HCT116 (cell line): ENCODE measurements at regions not wholly inside any gene's neighbourhood (a gene's known extent, or its start where the extent isn't known, plus 50 kb on each side); places are given as distances from the start of the nearest gene placed in this dataset.

Source experiments
- ATAC-seq: fragments of 200-7000 bp; cut with Tn5 transposase; 2 replicates; pipeline ENCODE4 v1.9.1; 2020; ENCODE audit warnings: mild to moderate bottlenecking, moderate library complexity
- BruUV-seq: library from RNA; stranded (reverse); fragments of 400-500 nt; replicated peaks from 2 replicates; lab custom pipeline; 2021; lab: Mats Ljungman, UMichigan
- CTCF ChIA-PET: fragments of 300-600 bp; sonication (Branson Sonifier 250); formaldehyde crosslinking; loops from one replicate; lab custom pipeline; 2021; ENCODE audit warnings: antibody characterized with exemption; lab: Charles Lee
- POLR2A ChIA-PET: fragments of 300-600, 350-600 bp; sonication (Branson Sonifier 250); formaldehyde crosslinking; loops from one replicate; lab custom pipeline; 2021; ENCODE audit warnings: antibody characterized with exemption; lab: Charles Lee
- RAD21 ChIA-PET, 2 experiments: fragments of 300-600 bp; sonication (Branson Sonifier 250); formaldehyde crosslinking; loops; one replicate each; lab custom pipeline; 2023; ENCODE audit warnings: low total read pairs in 2 of 2; ENCODE audit not compliant: uncharacterized antibody in 2 of 2, unreplicated experiment in 2 of 2, low non-redundant PET in 1 of 2; lab: Charles Lee
- DNase-seq: peaks from one replicate; pipeline ENCODE4 v3.0.0-alpha.2; 2010; ENCODE audit warnings: low read depth, low spot score
- H2AFZ ChIP-seq: fragments of 200-600 bp; shearing (Covaris generic), sonication (generic); 2 replicates; pipeline ENCODE4 v1.6.1; 2017; ENCODE audit warnings: low read depth, mixed run types, mixed read lengths, antibody characterized with exemption, low read length; ENCODE audit not compliant: poor library complexity, severe bottlenecking
- H3K27ac ChIP-seq: 2 replicates; pipeline ENCODE4 v1.5.1; 2012; ENCODE audit warnings: low read depth, low read length
- H3K27me3 ChIP-seq: fragments of 200-600 bp; sonication (generic); 2 replicates; pipeline ENCODE4 v1.6.1; 2016; ENCODE audit warnings: mixed run types, low read length, mixed read lengths; ENCODE audit not compliant: insufficient read depth
- H3K36me3 ChIP-seq, 2 experiments: fragments of 200-500 bp in 1 of 2; fragments of 200-600 bp in 1 of 2; sonication (Bioruptor generic) in 1 of 2; sonication (generic) in 1 of 2; 2 replicates each; pipeline versions ENCODE4 v1.5.1 to v1.6.1; 2014 to 2016; ENCODE audit warnings: low read length in 2 of 2, inconsistent platforms in 1 of 2, mixed read lengths in 1 of 2, mixed run types in 1 of 2; ENCODE audit not compliant: insufficient read depth in 2 of 2, control insufficient read depth in 1 of 2
- H3K4me1 ChIP-seq, 2 experiments: fragments of 200-600 bp in 1 of 2; sonication (generic) in 1 of 2; 2 replicates each; pipeline versions ENCODE4 v1.5.1 to v1.6.1; 2012 to 2017; ENCODE audit warnings: low read length in 2 of 2, inconsistent platforms in 1 of 2, mild to moderate bottlenecking in 1 of 2, mixed read lengths in 1 of 2, mixed run types in 1 of 2, moderate library complexity in 1 of 2; ENCODE audit not compliant: insufficient read depth in 2 of 2, control insufficient read depth in 1 of 2
- H3K4me2 ChIP-seq: fragments of 200-600 bp; sonication (generic); 2 replicates; pipeline ENCODE4 v1.6.1; 2017; ENCODE audit warnings: mixed run types, low read length, mixed read lengths
- H3K4me3 ChIP-seq, 2 experiments: fragments of 200-600 bp in 1 of 2; sonication (generic) in 1 of 2; replicated peaks in 1 of 2; 2 replicates each; pipeline ENCODE4 v1.5.1; 2011 to 2016; ENCODE audit warnings: low read length in 2 of 2, control low read depth in 1 of 2, low read depth in 1 of 2, mild to moderate bottlenecking in 1 of 2, mixed read lengths in 1 of 2, mixed run types in 1 of 2
- H3K79me2 ChIP-seq: fragments of 200-600 bp; sonication (generic); 2 replicates; pipeline ENCODE4 v1.6.1; 2017; ENCODE audit warnings: mild to moderate bottlenecking, mixed run types, low read length, moderate library complexity, mixed read lengths; ENCODE audit not compliant: insufficient read depth
- H3K9ac ChIP-seq: fragments of 200-600 bp; sonication (generic); 2 replicates; pipeline ENCODE4 v1.6.1; 2016; ENCODE audit warnings: low read length, mixed read lengths
- H3K9me2 ChIP-seq: fragments of 200-600 bp; sonication (generic), shearing (Covaris generic); 2 replicates; pipeline ENCODE4 v1.6.1; 2017; ENCODE audit warnings: mixed run types, mild to moderate bottlenecking, moderate library complexity; ENCODE audit not compliant: insufficient read depth
- H3K9me3 ChIP-seq, 2 experiments: fragments of 200-500 bp in 1 of 2; fragments of 200-600 bp in 1 of 2; sonication (Bioruptor generic) in 1 of 2; sonication (generic) in 1 of 2; 2 replicates each; pipeline ENCODE4 v1.6.1; 2014 to 2017; ENCODE audit warnings: low read length in 2 of 2, mixed read lengths in 2 of 2, inconsistent platforms in 1 of 2, low read depth in 1 of 2, mild to moderate bottlenecking in 1 of 2, mixed run types in 1 of 2, moderate library complexity in 1 of 2; ENCODE audit not compliant: control insufficient read depth in 1 of 2, insufficient read depth in 1 of 2
- H4K20me1 ChIP-seq: fragments of 200-600 bp; sonication (generic), shearing (Covaris generic); 2 replicates; pipeline ENCODE4 v1.6.1; 2017; ENCODE audit warnings: mixed run types, mild to moderate bottlenecking, moderate library complexity; ENCODE audit not compliant: insufficient read depth
- CBX3 ChIP-seq: IDR thresholded peaks from 2 replicates; pipeline ENCODE4 v1.6.1; 2012; ENCODE audit warnings: low read depth
- CEBPB ChIP-seq: IDR thresholded peaks from 2 replicates; pipeline ENCODE4 v1.6.1; 2012; ENCODE audit warnings: low read depth
- EGR1 ChIP-seq: IDR thresholded peaks from 2 replicates; pipeline ENCODE4 v1.6.1; 2012; ENCODE audit warnings: low read depth
- ELF1 ChIP-seq: IDR thresholded peaks from 2 replicates; pipeline ENCODE4 v1.6.1; 2012; ENCODE audit warnings: low read depth, borderline replicate concordance
- EZH2 ChIP-seq: fragments of 200-600 bp; sonication (generic); IDR thresholded peaks from 2 replicates; pipeline ENCODE4 v1.6.1; 2017; ENCODE audit warnings: antibody characterized with exemption, mixed run types
- JUND ChIP-seq: IDR thresholded peaks from 2 replicates; pipeline ENCODE4 v1.6.1; 2012
- POLR2A ChIP-seq: IDR thresholded peaks from 2 replicates; pipeline ENCODE4 v1.7.0; 2011; ENCODE audit warnings: borderline replicate concordance; ENCODE audit not compliant: insufficient read depth, insufficient read length; ENCODE audit errors: extremely low read depth
- POLR2AphosphoS5 ChIP-seq: IDR thresholded peaks from 2 replicates; pipeline ENCODE4 v1.6.1; 2011; ENCODE audit warnings: mild to moderate bottlenecking, low read depth, low read length, moderate library complexity
- SIN3A ChIP-seq: IDR thresholded peaks from 2 replicates; pipeline ENCODE4 v1.6.1; 2012; ENCODE audit warnings: low read depth
- SP1 ChIP-seq: IDR thresholded peaks from 2 replicates; pipeline ENCODE4 v1.6.1; 2012; ENCODE audit warnings: low read depth
- SRF ChIP-seq: IDR thresholded peaks from 2 replicates; pipeline ENCODE4 v1.6.1; 2012; ENCODE audit warnings: low read depth
- TCF7L2 ChIP-seq: IDR thresholded peaks from 2 replicates; pipeline ENCODE4 v1.7.0; 2011; ENCODE audit warnings: borderline replicate concordance, inconsistent platforms; ENCODE audit not compliant: insufficient read depth, insufficient read length; ENCODE audit errors: extremely low read depth
- YY1 ChIP-seq: IDR thresholded peaks from 2 replicates; pipeline ENCODE4 v1.6.1; 2011; ENCODE audit warnings: low read length, low read depth, moderate library complexity, mild to moderate bottlenecking; ENCODE audit not compliant: insufficient replicate concordance; ENCODE audit errors: extremely low read depth
- ZFX ChIP-seq: fragments of 450-650 bp; IDR thresholded peaks from 2 replicates; pipeline ENCODE4 v1.6.1; 2017
- ZNF274 ChIP-seq: fragments of 200-500 bp; sonication (Bioruptor generic); IDR thresholded peaks from 2 replicates; pipeline ENCODE4 v1.6.1; 2014; ENCODE audit warnings: mild to moderate bottlenecking, low read depth, low read length, inconsistent platforms
- intact Hi-C: fragments of 100-400 bp; cut with micrococcal nuclease; formaldehyde crosslinking; loops from 2 replicates; pipeline ENCODE4 v1.10.0; 2022
- TF ChIP-seq, protein P1 (sequence below): IDR thresholded peaks from 2 replicates; pipeline ENCODE4 v1.6.1; 2012
- TF ChIP-seq, protein P2 (sequence below), 3 experiments: fragments of 200-600 bp in 1 of 3; sonication (generic) in 1 of 3; IDR thresholded peaks in 2 of 3; conservative IDR thresholded peaks in 1 of 3; 2 replicates each; pipeline ENCODE4 v1.5.1; 2012 to 2017; ENCODE audit warnings: low read depth in 2 of 3, low read length in 2 of 3, antibody characterized with exemption in 1 of 3, borderline replicate concordance in 1 of 3, control low read depth in 1 of 3, mild to moderate bottlenecking in 1 of 3, mixed read lengths in 1 of 3, mixed run types in 1 of 3, moderate library complexity in 1 of 3; ENCODE audit not compliant: insufficient read depth in 1 of 3
- TF ChIP-seq, protein P3 (sequence below): IDR thresholded peaks from 2 replicates; pipeline ENCODE4 v1.6.1; 2012; ENCODE audit warnings: low read depth
- TF ChIP-seq, protein P4 (sequence below): IDR thresholded peaks from 2 replicates; pipeline ENCODE4 v1.6.1; 2011; ENCODE audit warnings: mild to moderate bottlenecking, low read length, moderate library complexity; ENCODE audit not compliant: insufficient replicate concordance; ENCODE audit errors: extremely low read depth
- TF ChIP-seq, protein P5 (sequence below): IDR thresholded peaks from 2 replicates; pipeline ENCODE4 v1.6.1; 2012

DNA sequence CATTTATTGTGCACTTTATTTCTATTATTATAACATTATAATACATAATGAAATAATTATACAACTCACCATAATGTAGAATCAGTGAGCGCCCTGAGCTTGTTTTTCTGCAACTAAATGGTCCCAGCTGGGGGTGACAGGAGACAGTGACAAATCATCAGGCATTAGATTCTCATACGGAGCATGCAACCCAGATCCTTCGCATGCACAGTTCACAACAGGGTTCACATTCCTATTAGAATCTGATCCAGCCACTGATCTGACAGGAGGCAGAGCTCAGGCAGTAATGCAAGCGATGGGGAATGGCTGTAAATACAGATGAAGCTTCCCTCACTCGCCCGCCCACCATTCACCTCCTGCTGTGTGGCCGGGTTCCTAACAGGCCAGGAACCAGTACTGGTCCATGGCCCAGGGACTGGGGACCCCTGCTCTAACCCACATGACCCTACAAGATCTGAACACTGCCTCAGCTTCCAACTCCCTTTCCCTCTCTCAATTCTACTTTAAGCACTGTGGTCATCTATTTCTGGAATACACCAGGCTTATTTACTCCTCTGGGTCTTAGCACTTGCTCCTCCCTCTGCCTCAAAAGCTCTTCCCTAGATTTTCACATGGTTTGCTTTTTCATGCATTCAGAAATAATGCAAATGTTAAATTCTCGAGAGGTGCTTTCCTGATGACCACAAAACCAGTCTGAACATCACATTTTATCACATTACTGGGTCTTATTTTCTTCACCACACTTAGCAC, 166.8 kb upstream of the HCCS start:
- CTCF ChIA-PET, result no interaction called here
- no peaks in the 10 kb centered on the region for H3K79me2 ChIP-seq
- ATAC-seq, result no peak
- no peaks in the 10 kb centered on the region for H3K9me3 ChIP-seq
- H3K4me2 ChIP-seq, result no peak overlapping the region
- DNase-seq, result no peak
- no peak overlapping the region for H3K4me3 ChIP-seq
- H3K27me3 ChIP-seq, result no peaks in the 10 kb centered on the region
- no TSS peak for BruUV-seq
- H3K4me1 ChIP-seq, result peaks cover 0 to 5% of the 10 kb centered on the region in 2 experiments; a peak in 1 of 4 replicates
- intact Hi-C loops, result no loop called here
- no peaks in the 10 kb centered on the region for H3K9me2 ChIP-seq
- POLR2A ChIA-PET, result no interaction called here
- no peaks in the 10 kb centered on the region for H4K20me1 ChIP-seq
- RAD21 ChIA-PET, result no interaction called here
- H3K27ac ChIP-seq, result no peak overlapping the region
- no peak for TF ChIP-seq POLR2AphosphoS5
- no peak for TF ChIP-seq EZH2
- TF ChIP-seq, protein P1, sequence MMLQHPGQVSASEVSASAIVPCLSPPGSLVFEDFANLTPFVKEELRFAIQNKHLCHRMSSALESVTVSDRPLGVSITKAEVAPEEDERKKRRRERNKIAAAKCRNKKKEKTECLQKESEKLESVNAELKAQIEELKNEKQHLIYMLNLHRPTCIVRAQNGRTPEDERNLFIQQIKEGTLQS, result no peak
- TF ChIP-seq, protein P2, sequence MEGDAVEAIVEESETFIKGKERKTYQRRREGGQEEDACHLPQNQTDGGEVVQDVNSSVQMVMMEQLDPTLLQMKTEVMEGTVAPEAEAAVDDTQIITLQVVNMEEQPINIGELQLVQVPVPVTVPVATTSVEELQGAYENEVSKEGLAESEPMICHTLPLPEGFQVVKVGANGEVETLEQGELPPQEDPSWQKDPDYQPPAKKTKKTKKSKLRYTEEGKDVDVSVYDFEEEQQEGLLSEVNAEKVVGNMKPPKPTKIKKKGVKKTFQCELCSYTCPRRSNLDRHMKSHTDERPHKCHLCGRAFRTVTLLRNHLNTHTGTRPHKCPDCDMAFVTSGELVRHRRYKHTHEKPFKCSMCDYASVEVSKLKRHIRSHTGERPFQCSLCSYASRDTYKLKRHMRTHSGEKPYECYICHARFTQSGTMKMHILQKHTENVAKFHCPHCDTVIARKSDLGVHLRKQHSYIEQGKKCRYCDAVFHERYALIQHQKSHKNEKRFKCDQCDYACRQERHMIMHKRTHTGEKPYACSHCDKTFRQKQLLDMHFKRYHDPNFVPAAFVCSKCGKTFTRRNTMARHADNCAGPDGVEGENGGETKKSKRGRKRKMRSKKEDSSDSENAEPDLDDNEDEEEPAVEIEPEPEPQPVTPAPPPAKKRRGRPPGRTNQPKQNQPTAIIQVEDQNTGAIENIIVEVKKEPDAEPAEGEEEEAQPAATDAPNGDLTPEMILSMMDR (IDR thresholded peaks at IDR 0.05 in 2 of 3, conservative IDR thresholded peaks at IDR 0.05 in 1 of 3; ENCODE audit: borderline replicate concordance in 1 of 3, insufficient read depth in 1 of 3, low read depth in 2 of 3, low read length in 2 of 3), result no peak
- no peak for TF ChIP-seq ZNF274
- TF ChIP-seq EGR1, result no peak
- TF ChIP-seq CBX3, result no peak
- no peak for TF ChIP-seq JUND
- TF ChIP-seq TCF7L2, result no peak
- no peak for TF ChIP-seq ELF1
- TF ChIP-seq POLR2A, result no peak
- TF ChIP-seq, protein P3, sequence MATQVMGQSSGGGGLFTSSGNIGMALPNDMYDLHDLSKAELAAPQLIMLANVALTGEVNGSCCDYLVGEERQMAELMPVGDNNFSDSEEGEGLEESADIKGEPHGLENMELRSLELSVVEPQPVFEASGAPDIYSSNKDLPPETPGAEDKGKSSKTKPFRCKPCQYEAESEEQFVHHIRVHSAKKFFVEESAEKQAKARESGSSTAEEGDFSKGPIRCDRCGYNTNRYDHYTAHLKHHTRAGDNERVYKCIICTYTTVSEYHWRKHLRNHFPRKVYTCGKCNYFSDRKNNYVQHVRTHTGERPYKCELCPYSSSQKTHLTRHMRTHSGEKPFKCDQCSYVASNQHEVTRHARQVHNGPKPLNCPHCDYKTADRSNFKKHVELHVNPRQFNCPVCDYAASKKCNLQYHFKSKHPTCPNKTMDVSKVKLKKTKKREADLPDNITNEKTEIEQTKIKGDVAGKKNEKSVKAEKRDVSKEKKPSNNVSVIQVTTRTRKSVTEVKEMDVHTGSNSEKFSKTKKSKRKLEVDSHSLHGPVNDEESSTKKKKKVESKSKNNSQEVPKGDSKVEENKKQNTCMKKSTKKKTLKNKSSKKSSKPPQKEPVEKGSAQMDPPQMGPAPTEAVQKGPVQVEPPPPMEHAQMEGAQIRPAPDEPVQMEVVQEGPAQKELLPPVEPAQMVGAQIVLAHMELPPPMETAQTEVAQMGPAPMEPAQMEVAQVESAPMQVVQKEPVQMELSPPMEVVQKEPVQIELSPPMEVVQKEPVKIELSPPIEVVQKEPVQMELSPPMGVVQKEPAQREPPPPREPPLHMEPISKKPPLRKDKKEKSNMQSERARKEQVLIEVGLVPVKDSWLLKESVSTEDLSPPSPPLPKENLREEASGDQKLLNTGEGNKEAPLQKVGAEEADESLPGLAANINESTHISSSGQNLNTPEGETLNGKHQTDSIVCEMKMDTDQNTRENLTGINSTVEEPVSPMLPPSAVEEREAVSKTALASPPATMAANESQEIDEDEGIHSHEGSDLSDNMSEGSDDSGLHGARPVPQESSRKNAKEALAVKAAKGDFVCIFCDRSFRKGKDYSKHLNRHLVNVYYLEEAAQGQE, result no peak
- TF ChIP-seq ZFX, result no peak
- TF ChIP-seq, protein P4, sequence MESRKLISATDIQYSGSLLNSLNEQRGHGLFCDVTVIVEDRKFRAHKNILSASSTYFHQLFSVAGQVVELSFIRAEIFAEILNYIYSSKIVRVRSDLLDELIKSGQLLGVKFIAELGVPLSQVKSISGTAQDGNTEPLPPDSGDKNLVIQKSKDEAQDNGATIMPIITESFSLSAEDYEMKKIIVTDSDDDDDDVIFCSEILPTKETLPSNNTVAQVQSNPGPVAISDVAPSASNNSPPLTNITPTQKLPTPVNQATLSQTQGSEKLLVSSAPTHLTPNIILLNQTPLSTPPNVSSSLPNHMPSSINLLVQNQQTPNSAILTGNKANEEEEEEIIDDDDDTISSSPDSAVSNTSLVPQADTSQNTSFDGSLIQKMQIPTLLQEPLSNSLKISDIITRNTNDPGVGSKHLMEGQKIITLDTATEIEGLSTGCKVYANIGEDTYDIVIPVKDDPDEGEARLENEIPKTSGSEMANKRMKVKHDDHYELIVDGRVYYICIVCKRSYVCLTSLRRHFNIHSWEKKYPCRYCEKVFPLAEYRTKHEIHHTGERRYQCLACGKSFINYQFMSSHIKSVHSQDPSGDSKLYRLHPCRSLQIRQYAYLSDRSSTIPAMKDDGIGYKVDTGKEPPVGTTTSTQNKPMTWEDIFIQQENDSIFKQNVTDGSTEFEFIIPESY, result no peak
- TF ChIP-seq YY1, result no peak
- no peak for TF ChIP-seq CEBPB
- TF ChIP-seq SP1, result no peak
- TF ChIP-seq, protein P5, sequence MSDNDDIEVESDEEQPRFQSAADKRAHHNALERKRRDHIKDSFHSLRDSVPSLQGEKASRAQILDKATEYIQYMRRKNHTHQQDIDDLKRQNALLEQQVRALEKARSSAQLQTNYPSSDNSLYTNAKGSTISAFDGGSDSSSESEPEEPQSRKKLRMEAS, result no peak
- TF ChIP-seq SIN3A, result no peak
- TF ChIP-seq SRF, result no peak
- TF ChIP-seq, all 23 proteins: peak for 0
- H3K36me3 ChIP-seq, result no peaks in the 10 kb centered on the region
- H2AFZ ChIP-seq, result no peak overlapping the region
- no peak overlapping the region for H3K9ac ChIP-seq
